ENCODE measurements at regions not wholly inside any gene's neighbourhood (a gene's known extent, or its start where the extent isn't known, plus 50 kb on each side); places are given as distances from the start of the nearest gene placed in this dataset.

DNA sequence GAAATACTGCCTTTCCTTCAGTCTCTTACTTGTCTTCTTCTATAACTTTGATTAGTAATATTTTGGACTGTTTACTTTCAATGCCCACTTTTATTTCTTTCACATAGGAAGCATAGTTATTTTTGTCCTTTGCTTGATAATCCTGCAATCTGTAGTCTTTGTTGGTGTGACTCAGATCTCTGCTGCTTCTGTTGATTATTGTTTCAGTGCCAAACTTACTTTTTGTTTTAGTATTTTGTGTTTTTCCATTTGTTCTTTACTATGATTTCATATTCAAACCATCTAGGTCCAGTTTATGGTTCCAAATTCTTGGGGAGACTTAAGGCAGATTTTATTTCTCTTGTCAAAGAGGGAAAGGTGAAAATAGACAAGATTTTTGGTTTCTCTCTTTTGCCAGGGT lies 399.9 kb downstream of the HLX start:
- CTCF ChIA-PET: no interaction called here
- H3K36me3 ChIP-seq (replicated peaks in 1 of 2; ENCODE audit: control insufficient read depth in 1 of 2, insufficient read depth in 2 of 2, low read length in 1 of 2): no peaks in the 10 kb centered on the region
- no peaks in the 10 kb centered on the region for H3K79me2 ChIP-seq (ENCODE audit: insufficient read depth)
- H3K9me2 ChIP-seq: no peaks in the 10 kb centered on the region
- H3K4me2 ChIP-seq: no peak overlapping the region
- no peaks in the 10 kb centered on the region for H4K20me1 ChIP-seq (ENCODE audit: insufficient read depth)
- no peak overlapping the region for H3K9ac ChIP-seq
- H2AFZ ChIP-seq (ENCODE audit: low read depth): no peak overlapping the region
- TF ChIP-seq POLR2AphosphoS5 (IDR thresholded peaks at IDR 0.05; ENCODE audit: low read depth, low read length) (no peak), MEF2A (IDR thresholded peaks at IDR 0.05; ENCODE audit: borderline replicate concordance, low read depth) (no peak), RXRA (IDR thresholded peaks at IDR 0.05; ENCODE audit: borderline replicate concordance, low read depth) (no peak), FOXM1 (IDR thresholded peaks at IDR 0.05; ENCODE audit: low read depth) (no peak), NRF1 (IDR thresholded peaks at IDR 0.05; ENCODE audit: low read depth, low read length) (no peak), MXI1 (IDR thresholded peaks at IDR 0.05; ENCODE audit: low read depth, low read length) (no peak), CHD2 (IDR thresholded peaks at IDR 0.05; ENCODE audit: low read length, partially characterized antibody) (no peak), EZH2phosphoT487 (IDR thresholded peaks at IDR 0.05; ENCODE audit: borderline replicate concordance, low read depth) (no peak), FOSL2 (IDR thresholded peaks at IDR 0.05; ENCODE audit: borderline replicate concordance, low read depth) (no peak), EP300 (IDR thresholded peaks at IDR 0.05; ENCODE audit: borderline replicate concordance in 1 of 2, low read depth in 1 of 2, low read length in 1 of 2) (no peak), JUND (IDR thresholded peaks at IDR 0.05) (no peak)
- TF ChIP-seq, protein P1, sequence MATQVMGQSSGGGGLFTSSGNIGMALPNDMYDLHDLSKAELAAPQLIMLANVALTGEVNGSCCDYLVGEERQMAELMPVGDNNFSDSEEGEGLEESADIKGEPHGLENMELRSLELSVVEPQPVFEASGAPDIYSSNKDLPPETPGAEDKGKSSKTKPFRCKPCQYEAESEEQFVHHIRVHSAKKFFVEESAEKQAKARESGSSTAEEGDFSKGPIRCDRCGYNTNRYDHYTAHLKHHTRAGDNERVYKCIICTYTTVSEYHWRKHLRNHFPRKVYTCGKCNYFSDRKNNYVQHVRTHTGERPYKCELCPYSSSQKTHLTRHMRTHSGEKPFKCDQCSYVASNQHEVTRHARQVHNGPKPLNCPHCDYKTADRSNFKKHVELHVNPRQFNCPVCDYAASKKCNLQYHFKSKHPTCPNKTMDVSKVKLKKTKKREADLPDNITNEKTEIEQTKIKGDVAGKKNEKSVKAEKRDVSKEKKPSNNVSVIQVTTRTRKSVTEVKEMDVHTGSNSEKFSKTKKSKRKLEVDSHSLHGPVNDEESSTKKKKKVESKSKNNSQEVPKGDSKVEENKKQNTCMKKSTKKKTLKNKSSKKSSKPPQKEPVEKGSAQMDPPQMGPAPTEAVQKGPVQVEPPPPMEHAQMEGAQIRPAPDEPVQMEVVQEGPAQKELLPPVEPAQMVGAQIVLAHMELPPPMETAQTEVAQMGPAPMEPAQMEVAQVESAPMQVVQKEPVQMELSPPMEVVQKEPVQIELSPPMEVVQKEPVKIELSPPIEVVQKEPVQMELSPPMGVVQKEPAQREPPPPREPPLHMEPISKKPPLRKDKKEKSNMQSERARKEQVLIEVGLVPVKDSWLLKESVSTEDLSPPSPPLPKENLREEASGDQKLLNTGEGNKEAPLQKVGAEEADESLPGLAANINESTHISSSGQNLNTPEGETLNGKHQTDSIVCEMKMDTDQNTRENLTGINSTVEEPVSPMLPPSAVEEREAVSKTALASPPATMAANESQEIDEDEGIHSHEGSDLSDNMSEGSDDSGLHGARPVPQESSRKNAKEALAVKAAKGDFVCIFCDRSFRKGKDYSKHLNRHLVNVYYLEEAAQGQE (IDR thresholded peaks at IDR 0.05; ENCODE audit: low read depth, low read length): no peak
- TF ChIP-seq, protein P2, sequence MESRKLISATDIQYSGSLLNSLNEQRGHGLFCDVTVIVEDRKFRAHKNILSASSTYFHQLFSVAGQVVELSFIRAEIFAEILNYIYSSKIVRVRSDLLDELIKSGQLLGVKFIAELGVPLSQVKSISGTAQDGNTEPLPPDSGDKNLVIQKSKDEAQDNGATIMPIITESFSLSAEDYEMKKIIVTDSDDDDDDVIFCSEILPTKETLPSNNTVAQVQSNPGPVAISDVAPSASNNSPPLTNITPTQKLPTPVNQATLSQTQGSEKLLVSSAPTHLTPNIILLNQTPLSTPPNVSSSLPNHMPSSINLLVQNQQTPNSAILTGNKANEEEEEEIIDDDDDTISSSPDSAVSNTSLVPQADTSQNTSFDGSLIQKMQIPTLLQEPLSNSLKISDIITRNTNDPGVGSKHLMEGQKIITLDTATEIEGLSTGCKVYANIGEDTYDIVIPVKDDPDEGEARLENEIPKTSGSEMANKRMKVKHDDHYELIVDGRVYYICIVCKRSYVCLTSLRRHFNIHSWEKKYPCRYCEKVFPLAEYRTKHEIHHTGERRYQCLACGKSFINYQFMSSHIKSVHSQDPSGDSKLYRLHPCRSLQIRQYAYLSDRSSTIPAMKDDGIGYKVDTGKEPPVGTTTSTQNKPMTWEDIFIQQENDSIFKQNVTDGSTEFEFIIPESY (IDR thresholded peaks at IDR 0.05; ENCODE audit: borderline replicate concordance, low read depth): no peak
- TF ChIP-seq, protein P3, sequence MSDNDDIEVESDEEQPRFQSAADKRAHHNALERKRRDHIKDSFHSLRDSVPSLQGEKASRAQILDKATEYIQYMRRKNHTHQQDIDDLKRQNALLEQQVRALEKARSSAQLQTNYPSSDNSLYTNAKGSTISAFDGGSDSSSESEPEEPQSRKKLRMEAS (IDR thresholded peaks at IDR 0.05; ENCODE audit: low read depth): no peak
- TF ChIP-seq, protein P4, sequence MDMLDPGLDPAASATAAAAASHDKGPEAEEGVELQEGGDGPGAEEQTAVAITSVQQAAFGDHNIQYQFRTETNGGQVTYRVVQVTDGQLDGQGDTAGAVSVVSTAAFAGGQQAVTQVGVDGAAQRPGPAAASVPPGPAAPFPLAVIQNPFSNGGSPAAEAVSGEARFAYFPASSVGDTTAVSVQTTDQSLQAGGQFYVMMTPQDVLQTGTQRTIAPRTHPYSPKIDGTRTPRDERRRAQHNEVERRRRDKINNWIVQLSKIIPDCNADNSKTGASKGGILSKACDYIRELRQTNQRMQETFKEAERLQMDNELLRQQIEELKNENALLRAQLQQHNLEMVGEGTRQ (IDR thresholded peaks at IDR 0.05; ENCODE audit: borderline replicate concordance, low read depth, low read length): no peak
- TF ChIP-seq, protein P5, sequence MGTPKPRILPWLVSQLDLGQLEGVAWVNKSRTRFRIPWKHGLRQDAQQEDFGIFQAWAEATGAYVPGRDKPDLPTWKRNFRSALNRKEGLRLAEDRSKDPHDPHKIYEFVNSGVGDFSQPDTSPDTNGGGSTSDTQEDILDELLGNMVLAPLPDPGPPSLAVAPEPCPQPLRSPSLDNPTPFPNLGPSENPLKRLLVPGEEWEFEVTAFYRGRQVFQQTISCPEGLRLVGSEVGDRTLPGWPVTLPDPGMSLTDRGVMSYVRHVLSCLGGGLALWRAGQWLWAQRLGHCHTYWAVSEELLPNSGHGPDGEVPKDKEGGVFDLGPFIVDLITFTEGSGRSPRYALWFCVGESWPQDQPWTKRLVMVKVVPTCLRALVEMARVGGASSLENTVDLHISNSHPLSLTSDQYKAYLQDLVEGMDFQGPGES (IDR thresholded peaks at IDR 0.05; ENCODE audit: low read depth, low read length): no peak
- H3K27me3 ChIP-seq (ENCODE audit: insufficient read depth): no peaks in the 10 kb centered on the region
- no peak for DNase-seq
- POLR2A ChIA-PET: no interaction called here
- H3K9me3 ChIP-seq: no peaks in the 10 kb centered on the region
- no peak overlapping the region for H3K27ac ChIP-seq (ENCODE audit: low read depth in 2 of 2, low read length in 1 of 2)
- no peaks in the 10 kb centered on the region for H3F3A ChIP-seq (replicated peaks; ENCODE audit: insufficient read depth)
- peaks cover 0 to 6% of the 10 kb centered on the region in 2 experiments; a peak in 3 of 4 replicates for H3K4me1 ChIP-seq (ENCODE audit: control insufficient read depth in 1 of 2, insufficient read depth in 2 of 2, low read depth in 1 of 2, low read length in 1 of 2)
- no peak overlapping the region for H3K4me3 ChIP-seq (ENCODE audit: low read depth in 2 of 2, low read length in 1 of 2)
